Subcutaneous abdominal adipose tissue (tissue), 5 donors: ENCODE measurements at regions not wholly inside any gene's neighbourhood (a gene's known extent, or its start where the extent isn't known, plus 50 kb on each side); places are given as distances from the start of the nearest gene placed in this dataset.

Experiments used
- H3K27ac ChIP-seq: one replicate; pipeline ENCODE4 v1.7.0; 2013; ENCODE audit warnings: low read depth, mild to moderate bottlenecking, inconsistent platforms, low read length, moderate library complexity
- H3K27me3 ChIP-seq, 5 donors: one replicate each; pipeline ENCODE4 v1.7.0; 2013; ENCODE audit warnings: low read length in 5 of 5, inconsistent platforms in 1 of 5; ENCODE audit not compliant: control insufficient read depth in 5 of 5, insufficient read depth in 4 of 5
- H3K36me3 ChIP-seq, 5 donors: one replicate each; pipeline ENCODE4 v1.7.0; 2013; ENCODE audit warnings: low read length in 5 of 5; ENCODE audit not compliant: control insufficient read depth in 5 of 5, insufficient read depth in 5 of 5
- H3K4me1 ChIP-seq, 5 donors: one replicate each; pipeline ENCODE4 v1.7.0; 2013; ENCODE audit warnings: low read length in 5 of 5, mild to moderate bottlenecking in 3 of 5, moderate library complexity in 1 of 5; ENCODE audit not compliant: control insufficient read depth in 5 of 5, insufficient read depth in 5 of 5
- H3K4me3 ChIP-seq, 5 donors: one replicate each; pipeline ENCODE4 v1.7.0; 2013; ENCODE audit warnings: low read length in 5 of 5, low read depth in 1 of 5
- H3K9ac ChIP-seq, 5 donors: one replicate each; pipeline ENCODE4 v1.7.0; 2013; ENCODE audit warnings: low read length in 5 of 5, mild to moderate bottlenecking in 4 of 5, moderate library complexity in 3 of 5
- H3K9me3 ChIP-seq, 5 donors: one replicate each; pipeline ENCODE4 v1.7.0; 2013; ENCODE audit warnings: low read length in 5 of 5; ENCODE audit not compliant: control insufficient read depth in 5 of 5
- donor health status: healthy.
- donor health status: healthy.
- donor health status: healthy.
- donor health status: healthy.
- donor health status: healthy.

DNA sequence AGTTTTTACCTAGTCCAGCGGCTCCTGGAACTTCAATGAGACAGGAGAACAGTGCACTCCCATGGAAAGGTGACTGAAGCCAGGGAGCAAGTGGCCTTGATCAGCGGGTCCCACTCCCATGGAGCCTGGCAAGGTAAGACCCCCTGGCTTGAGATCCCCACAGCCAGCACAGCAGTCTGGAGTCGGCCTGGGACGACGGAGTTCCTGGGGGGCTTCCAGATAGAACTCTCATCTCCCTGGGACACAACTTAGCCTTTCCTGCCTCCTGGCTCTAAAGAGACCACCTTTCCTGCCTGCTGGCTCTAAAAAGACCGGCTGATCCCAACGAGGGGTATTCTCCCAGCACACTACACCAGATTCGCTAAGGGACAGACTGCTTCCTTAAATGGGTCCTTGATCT, 1279.0 kb upstream of the GOT2 start:
- no peak overlapping the region for H3K9ac ChIP-seq
- no peak overlapping the region for H3K4me3 ChIP-seq
- no peaks in the 10 kb centered on the region for H3K27me3 ChIP-seq
- H3K9me3 ChIP-seq, result peaks cover 0 to 10% (median 5%) of the 10 kb centered on the region in 5 donors
- H3K4me1 ChIP-seq, result no peaks in the 10 kb centered on the region
- H3K27ac ChIP-seq, result no peak overlapping the region
- H3K36me3 ChIP-seq, result no peaks in the 10 kb centered on the region

DNA sequence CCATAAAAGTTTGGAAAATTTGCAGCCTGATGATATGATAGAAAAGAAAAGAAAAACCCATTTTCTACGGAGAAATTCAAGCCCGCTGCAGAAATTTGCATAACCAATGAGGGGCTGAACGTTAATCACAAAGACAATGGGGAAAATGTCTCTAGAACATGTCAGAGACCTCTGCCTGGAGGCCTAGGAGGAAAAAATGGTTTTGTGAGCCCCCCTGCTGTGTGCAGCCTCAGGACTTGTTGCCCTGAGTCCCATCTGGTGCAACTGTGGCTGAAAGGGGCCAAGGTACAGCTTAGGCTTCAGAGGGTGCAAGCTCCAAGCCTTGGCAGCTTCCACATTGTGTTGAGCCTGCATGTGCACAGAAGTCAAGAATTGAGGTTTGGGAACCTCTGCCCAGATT, 1267.4 kb upstream of the GOT2 start:
- H3K27ac ChIP-seq, result no peak overlapping the region
- H3K9me3 ChIP-seq, result peaks cover 0 to 3% (median 0%) of the 10 kb centered on the region in 5 donors
- H3K36me3 ChIP-seq, result no peaks in the 10 kb centered on the region
- no peak overlapping the region for H3K4me3 ChIP-seq
- H3K27me3 ChIP-seq, result no peaks in the 10 kb centered on the region
- H3K4me1 ChIP-seq, result peaks cover 0 to 5% (median 0%) of the 10 kb centered on the region in 5 donors
- H3K9ac ChIP-seq, result no peak overlapping the region

DNA sequence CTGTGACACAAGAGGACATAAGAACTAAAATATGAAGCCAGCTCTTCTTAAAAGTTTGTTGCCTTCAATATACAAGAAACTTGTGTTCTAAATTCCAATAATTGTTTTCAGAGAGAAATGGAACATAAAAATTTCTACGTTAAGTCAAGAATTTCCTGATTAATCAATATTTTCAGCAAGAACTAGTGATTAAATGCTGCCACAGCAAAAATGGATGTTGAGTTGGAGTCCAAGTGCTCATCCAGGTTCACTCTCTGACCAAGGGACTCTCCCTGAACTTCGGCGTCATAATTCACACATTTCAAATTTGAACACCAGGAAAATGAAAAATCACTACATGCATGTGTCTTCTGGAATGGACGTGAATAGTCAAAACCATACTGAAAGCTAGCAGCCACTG, 1263.6 kb upstream of the GOT2 start:
- H3K4me3 ChIP-seq, result no peak overlapping the region
- peaks cover 0 to 5% (median 0%) of the 10 kb centered on the region in 5 donors for H3K9me3 ChIP-seq
- no peak overlapping the region for H3K27ac ChIP-seq
- no peak overlapping the region for H3K9ac ChIP-seq
- no peaks in the 10 kb centered on the region for H3K27me3 ChIP-seq
- H3K36me3 ChIP-seq, result no peaks in the 10 kb centered on the region
- peaks cover 0 to 17% (median 3%) of the 10 kb centered on the region in 5 donors for H3K4me1 ChIP-seq

DNA sequence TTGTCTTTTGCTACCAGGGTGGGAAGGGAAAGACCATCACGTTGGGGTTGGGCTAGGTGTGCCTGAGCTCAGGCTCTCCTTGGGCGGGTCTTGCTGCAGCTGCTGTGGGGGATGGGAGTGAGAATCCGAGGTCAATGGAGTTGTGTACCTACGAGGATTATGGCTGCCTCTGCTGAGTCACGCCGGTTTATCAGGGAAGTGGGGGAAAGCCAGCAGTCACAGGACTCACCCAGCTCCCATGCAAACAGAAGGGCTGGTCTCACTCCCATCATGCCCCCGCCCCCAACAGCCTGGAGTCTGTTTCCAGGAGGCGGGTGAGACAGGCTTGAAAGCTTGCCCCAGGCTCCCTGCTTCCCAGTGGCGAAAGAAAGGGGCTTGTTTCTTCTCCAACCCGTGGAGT, 1259.0 kb upstream of the GOT2 start:
- Histone ChIP-seq H3K9me3 (peaks cover 3 to 16% (median 12%) of the 10 kb centered on the region in 5 donors), H3K36me3 (no peaks in the 10 kb centered on the region), H3K27me3 (no peaks in the 10 kb centered on the region), H3K9ac (no peak overlapping the region), H3K4me3 (no peak overlapping the region), H3K4me1 (peaks cover 0 to 12% (median 3%) of the 10 kb centered on the region in 5 donors), H3K27ac (no peak overlapping the region)

DNA sequence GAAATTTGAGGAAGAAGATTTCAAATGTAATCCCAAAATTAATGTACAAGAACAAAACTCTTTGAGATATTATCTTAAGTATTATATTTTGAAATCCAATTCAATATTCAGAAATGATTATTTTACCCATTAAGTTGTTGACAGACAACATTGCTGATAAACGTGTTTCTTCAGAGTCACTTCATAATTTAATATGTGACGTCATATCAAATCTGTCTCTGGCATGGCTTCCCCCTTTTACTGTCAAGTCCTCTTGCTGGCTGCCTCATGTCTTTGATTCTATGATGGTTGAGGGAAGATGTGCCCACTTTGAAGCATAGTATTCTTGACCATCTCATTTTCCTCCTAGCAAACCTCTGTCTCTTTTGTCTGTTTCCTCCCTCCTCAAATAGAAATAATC, 1257.1 kb upstream of the GOT2 start:
- Histone ChIP-seq H3K4me3 (no peak overlapping the region), H3K9me3 (peaks cover 3 to 16% (median 12%) of the 10 kb centered on the region in 5 donors)

DNA sequence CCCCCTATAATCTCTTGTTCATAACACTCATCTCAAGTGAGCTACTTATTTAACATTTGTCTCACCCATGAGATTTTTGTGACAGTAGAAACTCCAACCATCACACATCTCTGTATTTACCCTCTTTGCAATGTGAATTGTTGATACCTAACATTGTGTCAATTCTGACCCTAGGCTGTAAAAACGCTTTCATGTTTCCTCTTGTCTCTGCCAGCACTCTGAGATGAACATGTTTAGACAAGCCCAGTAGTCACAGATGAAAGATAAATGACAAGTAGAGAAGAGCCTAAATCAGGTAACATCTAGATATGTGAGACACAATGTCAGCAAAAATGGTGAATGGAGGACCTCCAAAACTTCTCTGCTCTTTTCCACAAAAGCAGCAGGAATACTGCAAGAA, 1254.5 kb upstream of the GOT2 start:
- no peaks in the 10 kb centered on the region for H3K27me3 ChIP-seq
- H3K9me3 ChIP-seq, result peaks cover 6 to 18% (median 12%) of the 10 kb centered on the region in 5 donors
- no peaks in the 10 kb centered on the region for H3K36me3 ChIP-seq
- no peak overlapping the region for H3K27ac ChIP-seq
- no peak overlapping the region for H3K9ac ChIP-seq
- no peak overlapping the region for H3K4me3 ChIP-seq
- H3K4me1 ChIP-seq, result peaks cover 0 to 8% (median 3%) of the 10 kb centered on the region in 5 donors

More for the DNA sequence above, 1257.1 kb upstream of the GOT2 start:
- H3K9ac ChIP-seq, result no peak overlapping the region
- peaks cover 0 to 12% (median 3%) of the 10 kb centered on the region in 5 donors for H3K4me1 ChIP-seq
- H3K36me3 ChIP-seq, result no peaks in the 10 kb centered on the region
- H3K27ac ChIP-seq, result no peak overlapping the region
- H3K27me3 ChIP-seq, result no peaks in the 10 kb centered on the region

DNA sequence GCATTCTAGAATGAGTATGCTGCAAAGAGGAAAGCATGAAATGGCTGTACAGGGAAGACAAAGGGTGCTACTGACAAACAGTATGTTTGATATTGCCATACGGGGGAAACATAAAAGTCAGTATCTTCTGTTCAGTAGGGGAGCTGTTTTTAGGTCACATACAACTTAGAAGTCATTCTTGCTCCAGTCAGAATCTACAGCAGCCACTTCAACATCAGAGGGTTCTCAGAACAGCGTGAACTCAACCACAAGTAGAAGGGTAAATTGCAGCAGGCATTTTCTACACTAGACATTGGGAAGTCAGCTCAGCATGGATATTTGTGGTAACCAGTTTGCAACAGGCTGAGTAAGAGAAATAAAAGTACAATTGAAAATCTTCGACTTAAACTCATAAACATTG, 1241.8 kb upstream of the GOT2 start:
- no peak overlapping the region for H3K4me3 ChIP-seq
- H3K27me3 ChIP-seq, result no peaks in the 10 kb centered on the region
- H3K9me3 ChIP-seq, result no peaks in the 10 kb centered on the region
- no peak overlapping the region for H3K9ac ChIP-seq
- H3K27ac ChIP-seq, result no peak overlapping the region
- no peaks in the 10 kb centered on the region for H3K36me3 ChIP-seq
- H3K4me1 ChIP-seq, result no peaks in the 10 kb centered on the region

DNA sequence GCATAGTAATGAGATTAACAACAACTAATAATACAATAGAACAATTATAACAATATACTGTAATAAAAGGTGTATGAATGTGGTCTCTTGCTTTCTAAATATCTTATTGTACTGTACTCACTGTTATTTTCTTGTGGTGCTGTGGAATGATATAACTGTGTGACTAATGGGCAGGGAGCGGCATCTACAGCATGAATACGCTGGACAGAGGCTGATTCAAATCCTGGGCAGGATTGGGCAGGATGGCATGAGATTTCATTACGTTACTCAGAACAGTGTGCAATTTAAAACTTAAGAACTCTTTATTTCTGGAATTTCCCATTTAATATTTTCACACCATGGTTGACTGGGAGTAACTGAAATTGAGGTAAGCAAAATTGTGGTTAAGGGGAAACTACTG, 1239.8 kb upstream of the GOT2 start:
- Histone ChIP-seq H3K27ac (no peak overlapping the region), H3K4me3 (no peak overlapping the region), H3K36me3 (no peaks in the 10 kb centered on the region), H3K4me1 (no peaks in the 10 kb centered on the region), H3K9me3 (peaks cover 0 to 2% (median 0%) of the 10 kb centered on the region in 5 donors), H3K27me3 (no peaks in the 10 kb centered on the region), H3K9ac (no peak overlapping the region)

DNA sequence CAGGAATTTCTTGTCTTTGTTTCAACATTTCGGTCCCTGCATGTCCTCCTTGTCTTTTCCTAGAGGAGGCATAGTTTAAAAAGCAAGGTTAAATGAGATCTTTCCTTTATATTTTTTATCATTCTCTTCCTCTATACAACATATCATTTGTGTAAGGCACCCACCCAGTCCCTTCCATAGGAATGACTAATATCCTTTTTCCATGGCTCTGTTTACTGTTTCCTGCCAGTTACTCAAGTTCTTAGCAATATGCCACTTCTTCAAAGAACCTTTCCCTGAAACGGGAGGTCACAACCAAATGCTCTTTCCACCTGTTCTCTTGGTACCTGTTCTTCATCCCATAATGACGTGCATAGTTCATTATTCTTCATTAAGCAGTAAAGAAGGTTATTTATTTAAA, 1237.1 kb upstream of the GOT2 start:
- Histone ChIP-seq H3K27ac (no peak overlapping the region), H3K4me1 (no peaks in the 10 kb centered on the region), H3K36me3 (no peaks in the 10 kb centered on the region), H3K9me3 (peaks cover 0 to 3% (median 0%) of the 10 kb centered on the region in 5 donors), H3K4me3 (no peak overlapping the region), H3K9ac (no peak overlapping the region), H3K27me3 (no peaks in the 10 kb centered on the region)

DNA sequence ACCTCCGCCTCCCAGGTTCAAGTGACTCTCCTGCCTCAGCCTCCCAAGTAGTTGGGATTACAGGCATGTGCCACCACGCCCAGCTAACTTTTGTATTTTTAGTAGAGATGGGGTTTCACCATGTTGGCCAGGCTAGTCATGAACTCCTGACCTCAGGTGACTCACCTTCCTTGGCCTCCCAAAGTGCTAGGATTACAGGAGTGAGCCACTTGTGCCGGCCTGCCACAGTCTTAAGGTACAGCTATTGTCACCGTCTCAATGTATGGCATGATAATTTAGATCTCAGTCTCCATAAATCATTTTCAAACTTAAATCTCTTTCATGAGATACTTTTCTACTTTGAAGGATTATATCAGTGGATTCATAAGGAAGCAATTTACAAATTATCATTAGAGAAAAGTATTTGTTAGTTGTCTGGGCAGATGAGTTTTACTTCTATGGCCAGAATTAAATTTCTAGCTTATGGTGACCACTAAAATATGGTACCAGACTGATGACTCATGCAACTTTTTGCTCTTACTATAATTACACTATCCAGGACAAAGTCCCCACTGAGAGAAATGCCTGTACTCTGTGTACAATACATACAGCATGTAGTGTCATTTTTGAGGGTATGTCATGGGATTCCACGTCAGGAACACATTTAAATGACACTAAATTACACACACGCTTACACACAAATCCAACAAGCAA, 1230.3 kb upstream of the GOT2 start:
- H3K9me3 ChIP-seq, result peaks cover 0 to 3% (median 0%) of the 10 kb centered on the region in 5 donors
- H3K9ac ChIP-seq, result no peak overlapping the region
- no peaks in the 10 kb centered on the region for H3K36me3 ChIP-seq
- H3K4me1 ChIP-seq, result no peaks in the 10 kb centered on the region
- no peak overlapping the region for H3K27ac ChIP-seq
- no peak overlapping the region for H3K4me3 ChIP-seq
- no peaks in the 10 kb centered on the region for H3K27me3 ChIP-seq
